ENCODE measurements at regions not wholly inside any gene's neighbourhood (a gene's known extent, or its start where the extent isn't known, plus 50 kb on each side); places are given as distances from the start of the nearest gene placed in this dataset.

GRCh38 chr3:181581656-181582055 is 130.1 kb upstream of the SOX2 start:
- Mint-ChIP-seq H3K36me3 (no peaks in the 10 kb centered on the region), H3K27ac (no peak overlapping the region), H3K4me1 (no peaks in the 10 kb centered on the region), H3K9me3 (no peaks in the 10 kb centered on the region), H3K27me3 (ENCODE audit: low read depth) (peaks cover 1% of the 10 kb centered on the region), H3K4me3 (no peak overlapping the region)
- TF ChIP-seq CTCF (IDR thresholded peaks at IDR 0.05; ENCODE audit: unreplicated experiment) = no peak
- no peak for DNase-seq (ENCODE audit: low spot score in 2 of 2, unreplicated experiment in 2 of 2)

- DNase-seq (ENCODE audit: low spot score in 2 of 2, unreplicated experiment in 2 of 2) = no peak
- Mint-ChIP-seq H3K4me1 (no peaks in the 10 kb centered on the region), H3K9me3 (no peaks in the 10 kb centered on the region), H3K27ac (no peak overlapping the region), H3K36me3 (no peaks in the 10 kb centered on the region), H3K27me3 (ENCODE audit: low read depth) (peaks cover 1% of the 10 kb centered on the region), H3K4me3 (no peak overlapping the region)
- no peak for TF ChIP-seq CTCF (IDR thresholded peaks at IDR 0.05; ENCODE audit: unreplicated experiment)
Measured at GRCh38 chr3:181578743-181579142, 133.0 kb upstream of the SOX2 start.

- Mint-ChIP-seq H3K36me3 (no peaks in the 10 kb centered on the region), H3K4me3 (no peak overlapping the region), H3K27ac (no peak overlapping the region), H3K27me3 (ENCODE audit: low read depth) (peaks cover 20% of the 10 kb centered on the region), H3K9me3 (no peaks in the 10 kb centered on the region), H3K4me1 (no peaks in the 10 kb centered on the region)
- DNase-seq (ENCODE audit: low spot score in 2 of 2, unreplicated experiment in 2 of 2) = no peak
- TF ChIP-seq CTCF (IDR thresholded peaks at IDR 0.05; ENCODE audit: unreplicated experiment) = no peak
Measured at GRCh38 chr3:181572432-181572831, 139.3 kb upstream of the SOX2 start.

GRCh38 chr3:181570472-181570871 is 141.3 kb upstream of the SOX2 start:
- no peak overlapping the region for H3K4me3 Mint-ChIP-seq
- H3K4me1 Mint-ChIP-seq = no peaks in the 10 kb centered on the region
- no peaks in the 10 kb centered on the region for H3K36me3 Mint-ChIP-seq
- H3K27me3 Mint-ChIP-seq (ENCODE audit: low read depth) = peaks cover 31% of the 10 kb centered on the region
- H3K27ac Mint-ChIP-seq = no peak overlapping the region
- H3K9me3 Mint-ChIP-seq = no peaks in the 10 kb centered on the region
- no peak for TF ChIP-seq CTCF (IDR thresholded peaks at IDR 0.05; ENCODE audit: unreplicated experiment)
- no peak for DNase-seq (ENCODE audit: low spot score in 2 of 2, unreplicated experiment in 2 of 2)

- H3K27ac Mint-ChIP-seq = no peak overlapping the region
- H3K9me3 Mint-ChIP-seq = no peaks in the 10 kb centered on the region
- H3K36me3 Mint-ChIP-seq = no peaks in the 10 kb centered on the region
- peaks cover 38% of the 10 kb centered on the region for H3K27me3 Mint-ChIP-seq (ENCODE audit: low read depth)
- DNase-seq (ENCODE audit: low spot score in 2 of 2, unreplicated experiment in 2 of 2) = no peak
- no peak overlapping the region for H3K4me3 Mint-ChIP-seq
- no peak for TF ChIP-seq CTCF (IDR thresholded peaks at IDR 0.05; ENCODE audit: unreplicated experiment)
- no peaks in the 10 kb centered on the region for H3K4me1 Mint-ChIP-seq
Measured at GRCh38 chr3:181569356-181569940, 142.3 kb upstream of the SOX2 start.

- Mint-ChIP-seq H3K4me1 (no peaks in the 10 kb centered on the region), H3K27me3 (ENCODE audit: low read depth) (peaks cover 46% of the 10 kb centered on the region), H3K9me3 (no peaks in the 10 kb centered on the region), H3K36me3 (no peaks in the 10 kb centered on the region), H3K4me3 (no peak overlapping the region), H3K27ac (no peak overlapping the region)
- no peak for DNase-seq (ENCODE audit: low spot score in 2 of 2, unreplicated experiment in 2 of 2)
- TF ChIP-seq CTCF (IDR thresholded peaks at IDR 0.05; ENCODE audit: unreplicated experiment) = no peak
Measured at GRCh38 chr3:181568693-181569092, 143.0 kb upstream of the SOX2 start.
